ENCODE measurements at regions not wholly inside any gene's neighbourhood (a gene's known extent, or its start where the extent isn't known, plus 50 kb on each side); places are given as distances from the start of the nearest gene placed in this dataset.

DNA sequence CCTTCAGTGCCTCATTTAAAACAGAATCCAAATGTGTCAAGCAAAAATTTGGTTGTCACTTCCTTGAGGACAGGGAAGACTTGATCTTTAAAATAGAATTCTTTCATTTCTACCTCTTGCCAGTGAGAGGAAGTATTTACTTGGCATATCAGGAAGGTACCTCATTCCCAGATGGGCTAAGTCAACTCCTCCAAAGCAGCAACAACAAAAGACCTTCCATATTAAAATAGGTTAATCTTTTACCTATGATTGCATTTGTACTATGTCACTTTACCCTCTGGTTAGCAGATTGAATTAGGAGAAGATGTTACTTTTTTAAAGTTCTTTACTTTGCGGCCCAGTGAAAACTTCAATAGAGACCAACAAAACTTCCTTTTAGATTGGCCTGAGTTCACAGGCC lies 462.1 kb upstream of the ADAMTS9 start:
- H3K36me3 Mint-ChIP-seq (ENCODE audit: low read depth), result no peaks in the 10 kb centered on the region
- DNase-seq (ENCODE audit: low spot score) (no peak), ATAC-seq (no peak)
- Histone ChIP-seq H3K79me2 (replicated peaks; ENCODE audit: insufficient read depth) (no peaks in the 10 kb centered on the region), H3K4me3 (no peak overlapping the region), H3K27me3 (ENCODE audit: insufficient read depth) (no peaks in the 10 kb centered on the region), H3K4me2 (no peak overlapping the region), H3K27ac (ENCODE audit: low read depth) (no peak overlapping the region), H3K36me3 (ENCODE audit: insufficient read depth) (no peaks in the 10 kb centered on the region), H3F3A (replicated peaks; ENCODE audit: low read depth) (no peaks in the 10 kb centered on the region), H4K20me1 (replicated peaks; ENCODE audit: insufficient read depth) (no peaks in the 10 kb centered on the region), H3K4me1 (ENCODE audit: insufficient read depth) (peaks cover 46% of the 10 kb centered on the region), H2AFZ (no peak overlapping the region), H3K9me2 (ENCODE audit: insufficient read depth) (peaks cover 3% of the 10 kb centered on the region)
- H3K9me3 Mint-ChIP-seq, result no peaks in the 10 kb centered on the region
- peaks cover 32% of the 10 kb centered on the region for H3K4me1 Mint-ChIP-seq
- H3K4me3 Mint-ChIP-seq, result no peak overlapping the region
- TF ChIP-seq EZH2phosphoT487 (IDR thresholded peaks at IDR 0.05; ENCODE audit: unreplicated experiment) (no peak), ZNF331 (CRISPR knock-in tag; IDR thresholded peaks at IDR 0.05; ENCODE audit: low read depth) (no peak), CREB1 (CRISPR knock-in tag; IDR thresholded peaks at IDR 0.05; ENCODE audit: low read depth) (no peak), STAT1 (IDR thresholded peaks at IDR 0.05; ENCODE audit: unreplicated experiment) (no peak), JUNB (IDR thresholded peaks at IDR 0.05; ENCODE audit: unreplicated experiment) (no peak), ETS1 (IDR thresholded peaks at IDR 0.05) (no peak), REST (IDR thresholded peaks at IDR 0.05; ENCODE audit: unreplicated experiment) (no peak), ZNF114 (CRISPR knock-in tag; IDR thresholded peaks at IDR 0.05) (no peak)
- TF ChIP-seq, protein P1, sequence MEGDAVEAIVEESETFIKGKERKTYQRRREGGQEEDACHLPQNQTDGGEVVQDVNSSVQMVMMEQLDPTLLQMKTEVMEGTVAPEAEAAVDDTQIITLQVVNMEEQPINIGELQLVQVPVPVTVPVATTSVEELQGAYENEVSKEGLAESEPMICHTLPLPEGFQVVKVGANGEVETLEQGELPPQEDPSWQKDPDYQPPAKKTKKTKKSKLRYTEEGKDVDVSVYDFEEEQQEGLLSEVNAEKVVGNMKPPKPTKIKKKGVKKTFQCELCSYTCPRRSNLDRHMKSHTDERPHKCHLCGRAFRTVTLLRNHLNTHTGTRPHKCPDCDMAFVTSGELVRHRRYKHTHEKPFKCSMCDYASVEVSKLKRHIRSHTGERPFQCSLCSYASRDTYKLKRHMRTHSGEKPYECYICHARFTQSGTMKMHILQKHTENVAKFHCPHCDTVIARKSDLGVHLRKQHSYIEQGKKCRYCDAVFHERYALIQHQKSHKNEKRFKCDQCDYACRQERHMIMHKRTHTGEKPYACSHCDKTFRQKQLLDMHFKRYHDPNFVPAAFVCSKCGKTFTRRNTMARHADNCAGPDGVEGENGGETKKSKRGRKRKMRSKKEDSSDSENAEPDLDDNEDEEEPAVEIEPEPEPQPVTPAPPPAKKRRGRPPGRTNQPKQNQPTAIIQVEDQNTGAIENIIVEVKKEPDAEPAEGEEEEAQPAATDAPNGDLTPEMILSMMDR (conservative IDR thresholded peaks at IDR 0.05; ENCODE audit: low read depth in 2 of 2), result no peak
- no peak overlapping the region for H3K27ac Mint-ChIP-seq
- peaks cover 5% of the 10 kb centered on the region for H3K27me3 Mint-ChIP-seq (ENCODE audit: insufficient read depth, low read depth, poor library complexity)

DNA sequence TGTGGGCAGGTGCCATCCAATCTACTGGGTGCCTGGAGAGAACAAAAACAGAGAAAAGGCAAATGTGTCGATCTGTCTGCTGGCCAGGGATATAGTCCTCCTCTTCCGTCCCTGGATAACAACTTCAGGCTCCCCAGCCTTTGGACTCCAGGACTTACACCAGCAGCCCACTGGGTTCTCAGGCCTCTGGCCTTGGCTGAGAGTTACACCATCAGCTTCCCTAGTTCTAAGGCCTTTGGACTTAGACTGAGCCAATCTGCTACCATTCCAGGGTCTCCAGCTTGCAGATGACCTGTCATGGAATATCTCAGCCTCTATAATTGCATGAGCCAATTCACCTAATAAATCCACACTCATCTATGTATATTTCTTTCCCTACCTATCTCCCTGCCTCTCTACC lies 460.9 kb upstream of the ADAMTS9 start:
- Mint-ChIP-seq H3K36me3 (ENCODE audit: low read depth) (peaks cover 3% of the 10 kb centered on the region; the same call in 1 of the 3 replicates), H3K27ac (no peak overlapping the region), H3K4me1 (peaks cover 28% of the 10 kb centered on the region), H3K27me3 (ENCODE audit: insufficient read depth, low read depth, poor library complexity) (peaks cover 9% of the 10 kb centered on the region), H3K4me3 (no peak overlapping the region), H3K9me3 (no peaks in the 10 kb centered on the region; the same call in 2 of the 3 replicates)
- Histone ChIP-seq H3K27me3 (ENCODE audit: insufficient read depth) (no peaks in the 10 kb centered on the region), H3K4me3 (no peak overlapping the region), H2AFZ (no peak overlapping the region), H3K36me3 (ENCODE audit: insufficient read depth) (no peaks in the 10 kb centered on the region), H3K4me1 (ENCODE audit: insufficient read depth) (peaks cover 40% of the 10 kb centered on the region), H3F3A (replicated peaks; ENCODE audit: low read depth) (no peaks in the 10 kb centered on the region), H3K4me2 (no peak overlapping the region), H3K9me2 (ENCODE audit: insufficient read depth) (peaks cover 9% of the 10 kb centered on the region), H4K20me1 (replicated peaks; ENCODE audit: insufficient read depth) (no peaks in the 10 kb centered on the region), H3K27ac (ENCODE audit: low read depth) (no peak overlapping the region), H3K79me2 (replicated peaks; ENCODE audit: insufficient read depth) (no peaks in the 10 kb centered on the region)
- ATAC-seq (no peak), DNase-seq (ENCODE audit: low spot score) (no peak)
- TF ChIP-seq REST (IDR thresholded peaks at IDR 0.05; ENCODE audit: unreplicated experiment) (no peak), CREB1 (CRISPR knock-in tag; IDR thresholded peaks at IDR 0.05; ENCODE audit: low read depth) (no peak), ZNF114 (CRISPR knock-in tag; IDR thresholded peaks at IDR 0.05) (no peak), NANOG (IDR thresholded peaks at IDR 0.05; ENCODE audit: borderline replicate concordance) (no peak)
- TF ChIP-seq, protein P1 (conservative IDR thresholded peaks at IDR 0.05; ENCODE audit: low read depth in 2 of 2), result no peak
